SK-N-MC (cell line): ENCODE measurements at regions not wholly inside any gene's neighbourhood (a gene's known extent, or its start where the extent isn't known, plus 50 kb on each side); places are given as distances from the start of the nearest gene placed in this dataset.

Experiments used
- DNase-seq: peaks from one replicate; pipeline ENCODE4 v3.0.0-alpha.2; 2011; ENCODE audit warnings: low read depth, low spot score
- H3K27ac ChIP-seq: fragments of 200-600 bp; sonication (generic); 2 replicates; pipeline ENCODE4 v1.5.1; 2016; ENCODE audit warnings: mixed run types
- H3K36me3 ChIP-seq: fragments of 200-600 bp; sonication (generic); 2 replicates; pipeline ENCODE4 v1.6.1; 2017; ENCODE audit warnings: antibody characterized with exemption, low read length, mixed read lengths; ENCODE audit not compliant: insufficient read depth
- H3K4me3 ChIP-seq: fragments of 200-600 bp; sonication (generic); 2 replicates; pipeline ENCODE4 v1.5.1; 2016
- H3K9ac ChIP-seq: fragments of 200-600 bp; sonication (generic); 2 replicates; pipeline ENCODE4 v1.8.0; 2017; ENCODE audit warnings: mixed run types, mixed read lengths; ENCODE audit not compliant: insufficient read length
- H3K9me3 ChIP-seq: fragments of 200-600 bp; sonication (generic); 2 replicates; pipeline ENCODE4 v1.6.1; 2017; ENCODE audit warnings: low read depth, mild to moderate bottlenecking, antibody characterized with exemption, low read length, moderate library complexity, mixed read lengths
- EZH2 ChIP-seq: fragments of 200-600 bp; sonication (generic); IDR thresholded peaks from one replicate; pipeline ENCODE4 v1.6.1; 2017; ENCODE audit warnings: antibody characterized with exemption
- FOXP2 ChIP-seq: optimal IDR thresholded peaks from 2 replicates; pipeline ENCODE3; 2011; ENCODE audit warnings: mild to moderate bottlenecking, moderate library complexity; ENCODE audit not compliant: insufficient read depth; ENCODE audit errors: extremely low read length, control extremely low read depth
- POLR2AphosphoS5 ChIP-seq: IDR thresholded peaks from 2 replicates; pipeline ENCODE4 v1.6.1; 2012; ENCODE audit warnings: mild to moderate bottlenecking, low read depth, low read length, borderline replicate concordance

DNA sequence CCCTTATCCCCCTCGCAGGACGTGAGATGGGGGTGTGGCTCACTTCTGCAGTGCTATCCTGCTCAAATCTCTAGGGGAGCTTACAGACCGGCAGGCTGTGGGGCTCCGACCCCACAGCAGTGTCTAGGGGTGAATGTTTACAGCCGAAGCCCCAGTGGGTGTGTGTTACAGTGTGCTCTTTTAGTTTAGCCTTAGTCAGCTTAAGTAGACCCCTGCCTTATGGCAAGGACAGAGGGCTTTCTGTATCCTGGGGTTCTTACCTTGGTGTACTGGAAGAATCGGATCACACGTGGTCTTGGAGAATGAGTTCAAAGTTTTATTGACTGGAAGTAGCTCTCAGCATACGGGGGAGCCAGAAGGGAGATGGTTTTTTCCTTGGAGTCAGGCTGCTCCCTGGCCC lies 348.2 kb upstream of the GYPC start:
- no peak overlapping the region for H3K4me3 ChIP-seq
- H3K9me3 ChIP-seq = no peaks in the 10 kb centered on the region
- DNase-seq = no peak
- H3K36me3 ChIP-seq = no peaks in the 10 kb centered on the region
- H3K27ac ChIP-seq = no peak overlapping the region
- H3K9ac ChIP-seq = no peak overlapping the region
- TF ChIP-seq EZH2 (no peak), POLR2AphosphoS5 (no peak), FOXP2 (no peak)

DNA sequence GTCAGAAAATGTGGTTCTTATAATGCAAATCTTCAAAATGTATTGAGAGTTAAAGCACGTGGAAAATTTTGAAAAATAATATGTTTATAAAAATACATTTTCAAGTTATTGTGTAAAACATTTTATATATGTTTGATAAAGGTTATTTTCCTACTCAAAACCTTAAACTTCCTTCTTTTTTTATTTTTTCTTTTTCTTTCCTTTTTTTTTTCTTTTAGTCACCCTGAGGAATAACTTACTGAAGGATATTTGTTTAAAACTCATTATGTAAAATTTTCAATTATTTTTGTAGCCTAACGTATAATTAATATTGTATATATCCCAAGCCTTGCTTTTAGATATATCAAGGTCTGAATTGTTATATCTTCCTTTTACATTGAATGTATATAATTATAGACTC lies 346.8 kb upstream of the GYPC start:
- H3K9ac ChIP-seq = no peak overlapping the region
- no peak for DNase-seq
- H3K36me3 ChIP-seq = no peaks in the 10 kb centered on the region
- TF ChIP-seq EZH2 (no peak), FOXP2 (no peak), POLR2AphosphoS5 (no peak)
- no peaks in the 10 kb centered on the region for H3K9me3 ChIP-seq
- no peak overlapping the region for H3K4me3 ChIP-seq
- H3K27ac ChIP-seq = no peak overlapping the region

DNA sequence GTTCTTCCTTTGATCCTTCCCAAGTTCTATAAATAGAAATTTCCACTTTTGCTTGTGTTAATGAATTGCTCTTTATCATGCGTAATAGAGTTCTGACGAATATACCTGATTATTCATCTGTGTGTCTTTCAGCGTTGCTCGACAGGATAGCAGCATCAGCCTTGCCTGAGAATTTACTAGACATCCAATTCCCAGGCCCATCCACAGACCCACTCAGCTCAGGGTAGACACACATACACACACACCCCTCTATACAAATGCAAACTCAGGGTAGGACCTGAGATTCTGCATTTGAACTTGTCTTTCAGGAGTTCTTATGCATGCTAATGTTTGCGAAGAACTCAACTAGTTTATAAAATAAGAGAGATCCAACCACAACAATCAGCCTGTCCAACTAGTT lies 343.4 kb upstream of the GYPC start:
- Histone ChIP-seq H3K9me3 (no peaks in the 10 kb centered on the region), H3K9ac (no peak overlapping the region), H3K4me3 (no peak overlapping the region), H3K27ac (no peak overlapping the region), H3K36me3 (no peaks in the 10 kb centered on the region)
- no peak for DNase-seq
- TF ChIP-seq POLR2AphosphoS5 (no peak), FOXP2 (no peak), EZH2 (no peak)

DNA sequence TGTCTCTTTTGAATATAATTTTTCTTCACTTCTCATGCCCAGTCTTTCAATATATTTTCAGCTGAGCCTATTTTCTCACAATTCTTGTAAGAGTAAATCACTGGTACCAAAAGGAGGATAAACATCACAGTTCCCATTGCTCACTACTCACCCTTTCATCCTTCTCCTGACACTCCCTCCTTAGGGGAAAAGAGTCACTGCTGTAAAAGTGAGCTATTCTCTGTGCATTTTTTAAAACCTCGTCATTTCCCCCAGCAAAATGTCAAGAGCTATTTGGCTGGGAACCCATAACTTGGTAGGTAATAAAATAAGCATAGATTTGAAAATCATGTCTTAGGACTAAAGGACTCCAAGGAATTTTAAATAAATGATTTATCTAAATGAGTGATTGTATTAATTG lies 340.1 kb upstream of the GYPC start:
- no peak overlapping the region for H3K27ac ChIP-seq
- no peak for DNase-seq
- no peaks in the 10 kb centered on the region for H3K9me3 ChIP-seq
- H3K9ac ChIP-seq = no peak overlapping the region
- TF ChIP-seq EZH2 (no peak), FOXP2 (no peak), POLR2AphosphoS5 (no peak)
- no peak overlapping the region for H3K4me3 ChIP-seq
- H3K36me3 ChIP-seq = no peaks in the 10 kb centered on the region

DNA sequence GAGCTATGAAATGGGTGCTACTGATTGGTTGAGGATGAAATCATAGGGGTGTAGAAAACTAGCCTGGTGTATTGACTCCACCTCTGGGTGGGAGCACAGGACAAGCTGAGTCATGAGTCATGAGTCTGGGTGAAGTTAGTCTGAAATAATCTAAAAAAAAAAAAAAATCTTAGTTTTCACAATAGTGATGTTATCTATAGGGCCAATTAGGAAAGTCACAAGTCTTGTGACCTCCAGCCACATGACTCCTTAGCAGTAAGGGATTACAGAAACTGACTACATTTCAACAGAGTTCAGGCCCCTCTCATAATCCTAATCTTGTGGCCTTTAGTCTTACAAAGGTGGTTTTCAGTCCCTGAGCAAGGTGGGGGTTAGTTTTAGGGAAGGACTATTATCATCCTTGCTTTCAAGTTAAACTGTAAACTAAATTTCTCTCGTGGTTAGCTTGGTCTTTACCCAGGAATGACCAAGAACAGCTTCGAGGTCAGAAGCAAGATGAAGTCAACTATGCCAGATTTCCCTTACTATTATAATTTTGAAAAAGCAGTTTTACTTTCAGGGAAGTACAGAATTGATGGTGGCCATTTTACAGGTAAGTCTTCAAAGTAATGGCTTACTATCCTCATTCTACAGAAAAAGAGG lies 338.0 kb upstream of the GYPC start:
- H3K27ac ChIP-seq = no peak overlapping the region

DNA sequence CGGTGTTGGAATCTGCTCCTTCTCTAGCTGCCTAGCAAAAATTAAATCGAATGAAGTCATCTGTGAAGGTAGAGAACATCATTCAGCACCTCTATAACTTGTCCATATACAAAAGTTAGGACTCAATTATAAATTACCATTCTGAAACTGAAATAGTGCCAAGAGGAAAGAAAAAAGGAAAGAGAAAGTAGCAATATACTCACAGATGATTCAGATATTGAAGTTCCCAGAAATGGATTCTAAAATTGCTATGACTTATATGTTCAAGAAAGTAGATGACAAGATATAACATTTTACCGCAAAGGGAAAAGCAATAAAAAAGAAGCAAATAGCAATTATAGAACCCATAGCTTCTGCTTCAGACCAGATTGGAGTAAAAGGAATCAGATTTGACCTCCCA lies 333.6 kb upstream of the GYPC start:
- no peaks in the 10 kb centered on the region for H3K36me3 ChIP-seq
- no peak overlapping the region for H3K9ac ChIP-seq
- H3K9me3 ChIP-seq = no peaks in the 10 kb centered on the region
- no peak overlapping the region for H3K4me3 ChIP-seq
- TF ChIP-seq POLR2AphosphoS5 (no peak), FOXP2 (no peak), EZH2 (no peak)
- H3K27ac ChIP-seq = no peak overlapping the region
- DNase-seq = no peak

More for the DNA sequence above, 338.0 kb upstream of the GYPC start:
- no peak overlapping the region for H3K9ac ChIP-seq
- H3K9me3 ChIP-seq = no peaks in the 10 kb centered on the region
- H3K36me3 ChIP-seq = no peaks in the 10 kb centered on the region
- DNase-seq = no peak
- H3K4me3 ChIP-seq = no peak overlapping the region
- TF ChIP-seq FOXP2 (no peak), POLR2AphosphoS5 (no peak), EZH2 (no peak)

DNA sequence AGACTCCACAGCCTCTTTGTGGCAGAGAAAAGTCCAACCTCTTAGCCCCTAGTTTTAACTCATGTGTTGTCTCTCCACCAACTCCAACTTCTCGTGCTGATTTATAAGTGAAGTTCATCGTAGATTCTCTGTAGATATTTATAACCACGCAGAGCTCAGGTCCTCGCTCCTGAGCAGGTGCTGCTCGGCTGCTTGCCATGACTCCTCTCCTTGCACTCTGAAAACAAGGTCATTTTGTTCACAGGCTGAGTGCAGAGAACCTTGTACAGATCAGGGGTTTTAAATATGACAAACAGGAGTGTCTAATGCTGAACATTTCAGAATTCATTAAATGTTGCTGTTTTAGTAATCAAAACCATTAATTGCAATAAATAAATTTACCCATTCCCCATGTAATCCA lies 330.8 kb upstream of the GYPC start:
- Histone ChIP-seq H3K4me3 (no peak overlapping the region), H3K9me3 (no peaks in the 10 kb centered on the region), H3K9ac (no peak overlapping the region), H3K36me3 (no peaks in the 10 kb centered on the region), H3K27ac (no peak overlapping the region)
- TF ChIP-seq POLR2AphosphoS5 = no peak
- no peak for TF ChIP-seq EZH2
- TF ChIP-seq FOXP2 = no peak
- DNase-seq = no peak

DNA sequence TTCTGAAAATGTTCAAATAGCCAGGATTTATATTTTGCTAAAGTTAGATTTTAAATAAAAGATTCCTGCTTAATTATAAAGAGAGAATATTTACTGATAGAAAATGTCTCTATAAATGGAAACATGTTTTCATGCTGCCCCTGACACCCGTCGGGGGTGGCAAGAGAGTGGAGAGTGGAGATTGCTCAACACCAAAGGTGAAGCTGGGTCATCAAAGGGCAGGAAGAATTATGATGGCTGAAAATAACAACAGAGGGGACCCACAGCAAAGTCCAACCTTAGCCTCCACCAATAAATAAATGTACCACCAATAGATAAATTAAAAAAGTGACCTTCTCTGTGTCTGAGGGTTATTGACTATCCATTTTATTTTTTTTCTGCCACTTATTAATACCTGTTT lies 326.8 kb upstream of the GYPC start:
- H3K4me3 ChIP-seq = no peak overlapping the region
- DNase-seq = no peak
- H3K36me3 ChIP-seq = no peaks in the 10 kb centered on the region
- H3K27ac ChIP-seq = no peak overlapping the region
- TF ChIP-seq FOXP2 (no peak), POLR2AphosphoS5 (no peak), EZH2 (no peak)
- no peaks in the 10 kb centered on the region for H3K9me3 ChIP-seq
- no peak overlapping the region for H3K9ac ChIP-seq

DNA sequence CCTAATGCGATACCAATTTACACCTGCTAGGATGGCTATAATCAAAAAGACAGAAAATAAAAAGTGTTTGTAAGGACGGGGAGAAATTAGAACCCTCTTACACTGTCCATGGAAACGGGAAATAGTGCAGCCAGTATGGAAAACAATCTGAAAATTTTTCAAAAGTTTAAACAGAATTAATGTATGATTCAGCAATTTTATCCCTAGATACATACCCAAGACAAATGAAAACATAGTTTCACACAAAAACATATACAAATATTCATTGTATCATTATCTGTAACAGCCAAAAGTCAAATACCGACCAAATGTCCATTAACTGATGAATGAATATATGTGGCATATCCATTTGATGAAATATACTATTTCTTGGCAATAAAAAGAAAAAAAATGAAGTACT lies 313.5 kb upstream of the GYPC start:
- H3K36me3 ChIP-seq = no peaks in the 10 kb centered on the region
- H3K27ac ChIP-seq = no peak overlapping the region
- DNase-seq = no peak
- no peak overlapping the region for H3K9ac ChIP-seq
- H3K9me3 ChIP-seq = no peaks in the 10 kb centered on the region
- H3K4me3 ChIP-seq = no peak overlapping the region
- TF ChIP-seq EZH2 (no peak), POLR2AphosphoS5 (no peak), FOXP2 (no peak)
